Embryonic facial prominence (tissue), 1 donor: ENCODE measurements at regions not wholly inside any gene's neighbourhood (a gene's known extent, or its start where the extent isn't known, plus 50 kb on each side); places are given as distances from the start of the nearest gene placed in this dataset.

Source experiments
- DNase-seq: peaks from one replicate; pipeline ENCODE4 v3.0.0-alpha.2; 2016; ENCODE audit errors: extremely low spot score

DNA sequence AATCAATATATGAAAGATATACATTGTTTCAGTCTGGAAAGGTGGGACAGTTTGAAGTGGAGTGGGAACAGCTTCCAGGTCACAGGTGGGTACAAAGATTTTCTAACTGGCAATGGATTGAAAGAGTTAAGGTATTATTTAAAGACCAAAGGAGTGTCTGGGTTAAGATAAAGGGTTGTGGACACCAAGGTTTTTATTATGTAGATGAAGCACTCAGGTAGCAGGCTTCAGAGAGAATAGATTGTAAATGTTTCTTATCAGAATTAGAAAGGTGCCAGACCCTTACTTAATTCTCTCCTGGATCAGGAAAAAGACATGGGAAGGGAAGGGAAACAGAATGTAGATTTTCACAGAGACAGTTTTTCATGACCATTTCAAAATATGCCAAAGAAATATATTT lies 1174.8 kb downstream of the MAT2B start:
- no peak for DNase-seq

DNA sequence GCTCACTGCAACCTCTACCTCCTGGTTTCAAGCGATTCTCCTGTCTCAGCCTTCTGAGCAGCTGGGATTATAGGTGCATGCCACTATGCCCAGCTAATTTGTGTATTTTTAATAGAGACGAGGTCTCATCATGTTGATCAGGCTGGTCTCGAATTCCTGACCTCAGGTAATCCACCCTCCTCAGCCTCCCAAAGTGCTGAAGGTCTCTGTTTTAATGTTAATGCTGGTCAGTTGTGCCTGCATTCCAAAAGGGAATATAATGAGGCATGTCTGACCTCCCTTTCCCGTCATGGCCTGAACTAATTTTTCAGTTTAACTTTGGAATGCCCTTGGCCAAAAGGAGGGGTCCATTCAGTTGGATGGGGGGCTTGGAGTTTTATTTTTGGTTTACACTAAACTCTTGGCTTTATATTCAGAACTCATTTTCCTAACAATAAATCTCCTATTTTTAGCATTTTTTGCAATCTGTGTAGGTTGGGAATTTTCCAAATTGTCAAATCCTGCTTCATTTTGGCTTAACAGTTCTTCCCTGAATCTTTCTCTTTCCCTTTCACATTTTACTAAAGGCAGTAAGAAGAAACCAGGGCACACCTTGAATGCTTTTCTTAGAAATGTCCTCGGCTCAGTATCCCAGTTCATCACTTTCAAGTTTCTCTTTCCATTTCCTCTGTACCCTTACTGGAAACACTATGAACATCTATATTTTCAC lies 1175.5 kb downstream of the MAT2B start:
- no peak for DNase-seq

GRCh38 chr5:164687391-164687790 lies 1182.0 kb downstream of the MAT2B start:
- no peak for DNase-seq

DNA sequence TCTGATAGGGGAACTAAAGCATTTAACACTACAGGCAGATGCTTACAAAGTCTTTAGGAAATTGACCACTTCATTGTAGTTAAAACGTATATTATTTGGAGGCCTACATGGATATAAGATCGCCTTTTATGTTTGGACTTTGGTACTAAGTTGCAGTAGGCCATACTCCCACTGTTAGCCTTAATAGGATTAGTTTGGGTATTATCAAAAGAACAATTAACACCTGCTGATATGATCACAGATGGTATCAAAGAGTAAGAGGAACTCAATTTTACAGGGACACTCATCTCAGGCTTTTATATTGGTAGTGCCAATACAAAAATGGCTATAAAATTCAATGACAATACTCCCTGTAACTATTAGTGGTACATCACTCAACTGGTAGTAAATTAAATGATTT lies 1183.0 kb downstream of the MAT2B start:
- DNase-seq = no peak

GRCh38 chr5:164708831-164709230 lies 1203.4 kb downstream of the MAT2B start:
- no peak for DNase-seq

GRCh38 chr5:164713682-164714081 lies 1208.3 kb downstream of the MAT2B start:
- DNase-seq = no peak

- DNase-seq = no peak
These were observed 1215.7 kb downstream of the MAT2B start for GRCh38 chr5:164721116-164721515.

DNA sequence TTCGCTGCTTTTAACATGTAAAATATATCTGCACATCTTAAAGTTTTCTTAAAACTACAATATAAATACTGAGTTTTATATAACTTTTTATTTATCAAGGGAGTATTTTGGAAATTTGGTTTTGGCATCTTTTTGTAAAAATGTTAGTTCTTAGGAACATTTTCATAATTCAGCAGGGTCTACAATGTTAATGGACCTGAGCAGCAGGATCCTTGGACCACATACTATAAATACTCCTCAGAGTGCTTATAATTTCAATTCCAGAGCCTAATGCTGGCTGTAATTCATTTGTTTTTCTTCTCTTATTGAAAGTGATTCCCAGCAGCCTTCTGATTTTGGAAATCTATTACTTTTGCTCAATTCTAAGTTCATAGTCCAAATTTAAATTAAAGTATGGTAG lies 1216.2 kb downstream of the MAT2B start:
- DNase-seq = no peak

GRCh38 chr5:164722702-164723101 lies 1217.3 kb downstream of the MAT2B start:
- no peak for DNase-seq

DNA sequence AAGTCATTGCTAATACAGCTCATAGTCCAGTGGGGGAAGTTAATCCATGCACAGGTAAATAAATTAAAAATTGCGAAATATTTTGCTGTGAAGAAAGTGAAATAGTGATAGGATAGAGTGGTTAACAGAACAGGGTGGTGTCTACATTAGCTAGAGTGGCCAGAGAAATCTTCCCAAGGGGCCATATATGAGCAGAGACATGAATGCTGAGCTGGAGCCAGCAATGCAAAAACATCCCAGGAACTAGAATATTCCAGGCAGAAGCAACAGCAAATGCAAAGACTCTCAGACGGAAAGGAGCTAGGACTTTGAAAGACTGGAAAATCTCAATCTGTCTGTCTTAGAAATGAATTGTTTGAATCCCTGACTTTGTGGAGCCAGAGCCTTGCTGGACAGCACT lies 1221.6 kb downstream of the MAT2B start:
- DNase-seq = no peak

GRCh38 chr5:164728733-164729132 lies 1223.3 kb downstream of the MAT2B start:
- DNase-seq = no peak

DNA sequence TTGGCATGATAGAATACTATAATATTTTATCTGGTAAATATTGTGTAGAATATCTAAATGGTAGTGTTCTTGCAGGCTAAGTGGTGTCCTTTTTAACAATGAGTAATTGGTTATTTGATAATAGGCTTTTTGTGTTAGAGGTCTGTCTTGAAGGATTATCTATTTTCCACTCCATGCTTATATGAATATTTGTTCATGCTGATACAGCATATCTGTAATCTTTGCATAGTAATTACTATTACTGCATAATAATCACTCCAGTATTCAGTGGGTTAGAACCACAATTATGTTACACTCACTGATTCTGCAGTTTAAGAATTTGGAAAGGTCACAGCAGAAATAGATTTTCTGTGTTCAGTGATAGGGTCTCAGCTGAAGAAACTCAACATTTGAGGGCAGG lies 1229.9 kb downstream of the MAT2B start:
- no peak for DNase-seq

- DNase-seq = no peak
These were observed 1236.0 kb downstream of the MAT2B start for GRCh38 chr5:164741376-164741775.

DNA sequence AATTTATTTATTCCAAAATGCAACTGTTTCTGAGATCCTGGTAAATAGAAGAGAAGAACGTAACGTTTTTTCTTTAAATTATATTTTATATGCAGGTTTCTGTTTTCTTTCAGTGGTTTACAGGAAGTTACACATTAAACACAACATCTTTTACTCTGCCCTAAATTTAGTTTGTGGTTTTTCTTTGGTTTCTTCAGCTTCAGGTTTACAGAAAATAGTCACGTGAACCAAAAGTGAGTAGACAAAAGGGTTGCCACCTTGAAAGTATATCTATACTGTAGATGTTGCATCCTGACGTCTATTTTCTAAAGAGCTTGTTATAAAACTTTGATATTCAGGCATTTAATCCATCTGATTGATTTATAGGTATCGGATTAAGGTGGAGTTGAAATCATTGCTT lies 1236.6 kb downstream of the MAT2B start:
- DNase-seq = no peak

DNA sequence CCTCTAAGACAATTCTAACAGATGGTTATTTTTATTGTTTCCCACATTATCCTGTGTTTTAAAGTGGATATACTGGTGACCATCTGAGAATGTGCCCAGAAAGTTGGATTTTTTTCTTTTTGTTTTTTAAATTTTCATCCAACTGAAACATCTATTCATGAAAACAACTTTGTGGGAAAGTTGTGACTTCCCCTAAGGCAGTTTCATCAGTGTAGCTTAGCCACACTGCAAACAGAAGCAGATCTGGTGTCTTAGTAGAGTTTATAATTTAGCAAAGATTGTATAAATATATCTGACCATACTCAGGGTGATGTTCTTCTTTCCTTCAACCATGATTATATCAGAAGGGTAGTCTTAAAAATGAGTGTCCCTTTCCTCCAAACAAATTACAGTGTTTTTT lies 1241.3 kb downstream of the MAT2B start:
- no peak for DNase-seq

DNA sequence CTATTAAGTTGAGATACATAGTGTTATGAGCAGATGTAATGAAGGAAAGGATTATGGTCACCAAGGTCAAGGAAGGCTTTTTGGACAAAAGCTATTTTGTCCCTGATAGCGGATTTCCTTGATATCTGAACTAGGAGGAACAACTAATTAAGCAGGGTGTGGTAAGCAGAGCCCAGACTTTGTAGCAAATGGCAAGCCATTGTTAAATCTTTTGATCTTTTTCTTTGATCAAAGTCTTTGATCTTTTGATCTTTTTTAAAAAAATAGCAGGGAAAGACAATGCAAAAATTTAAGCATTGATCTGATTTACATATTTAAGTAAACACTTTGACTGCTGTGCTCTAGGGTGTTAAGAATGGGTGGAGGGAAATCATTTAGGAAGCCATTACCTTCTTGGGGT lies 1242.0 kb downstream of the MAT2B start:
- no peak for DNase-seq

DNA sequence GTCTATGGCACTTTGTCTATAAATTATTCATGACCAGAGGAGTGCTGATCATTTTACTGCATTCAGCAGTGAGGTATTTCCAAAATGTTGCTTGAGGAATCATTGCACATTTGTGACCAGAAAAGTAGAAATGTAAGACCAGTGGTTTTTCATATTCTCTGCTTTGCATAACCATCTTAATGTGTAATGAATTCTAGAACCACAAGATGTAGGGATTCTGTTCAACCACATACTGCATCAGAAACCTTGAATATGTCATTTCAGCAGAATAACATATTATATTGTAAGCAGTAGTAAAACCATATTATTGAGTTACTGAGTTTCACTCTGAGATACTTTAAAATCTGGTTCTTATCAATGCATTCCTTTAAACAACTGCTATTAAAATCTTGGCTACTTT lies 1243.4 kb downstream of the MAT2B start:
- peak; percentile 31 for DNase-seq

- no peak for DNase-seq
These were observed 1248.0 kb downstream of the MAT2B start for GRCh38 chr5:164753434-164753833.

- DNase-seq = no peak
These were observed 1257.8 kb downstream of the MAT2B start for GRCh38 chr5:164763206-164763605.

DNA sequence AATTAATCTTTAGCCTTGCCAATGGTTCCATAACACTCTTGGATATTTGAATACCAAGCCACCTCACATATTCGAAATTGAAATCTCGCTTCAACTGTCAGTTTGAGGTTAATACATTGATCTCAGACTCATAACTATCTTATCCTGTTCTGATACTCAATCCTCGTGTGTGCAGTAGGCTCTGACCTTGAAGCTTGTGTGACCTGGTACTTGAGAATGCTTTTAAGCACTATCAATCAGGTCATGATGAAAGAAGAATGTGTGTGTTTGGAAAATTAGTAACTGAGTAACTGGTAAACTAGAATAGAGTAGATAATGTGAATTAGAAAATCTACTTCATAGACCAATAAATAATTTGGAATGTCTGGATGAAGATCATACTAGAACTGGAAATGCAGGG lies 1266.7 kb downstream of the MAT2B start:
- DNase-seq = no peak

GRCh38 chr5:164784230-164784629 lies 1278.8 kb downstream of the MAT2B start:
- DNase-seq = no peak

GRCh38 chr5:164798110-164798509 lies 1292.7 kb downstream of the MAT2B start:
- DNase-seq = no peak

DNA sequence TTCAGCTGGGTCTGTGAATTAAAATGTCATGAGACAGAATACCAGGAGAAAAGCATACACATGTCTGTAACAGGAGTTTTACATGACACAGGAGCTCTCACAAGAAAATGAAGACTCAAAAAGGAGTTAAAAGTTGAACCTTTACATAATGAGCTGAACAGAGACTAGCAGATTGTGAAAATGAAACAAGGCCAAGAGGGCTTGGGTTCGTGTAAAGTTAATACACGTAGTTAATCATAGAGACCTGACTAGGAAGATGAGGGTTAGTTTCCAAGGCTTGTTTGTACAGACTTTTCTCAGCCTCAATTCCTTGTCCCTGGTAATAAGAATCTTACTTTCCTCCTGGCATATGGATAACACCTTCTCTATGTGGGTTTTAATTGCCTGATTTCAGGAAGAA lies 1294.0 kb downstream of the MAT2B start:
- no peak for DNase-seq

GRCh38 chr5:164801910-164802309 lies 1296.5 kb downstream of the MAT2B start:
- no peak for DNase-seq
